ENCODE measurements at regions not wholly inside any gene's neighbourhood (a gene's known extent, or its start where the extent isn't known, plus 50 kb on each side); places are given as distances from the start of the nearest gene placed in this dataset.

- TF ChIP-seq, protein P1, sequence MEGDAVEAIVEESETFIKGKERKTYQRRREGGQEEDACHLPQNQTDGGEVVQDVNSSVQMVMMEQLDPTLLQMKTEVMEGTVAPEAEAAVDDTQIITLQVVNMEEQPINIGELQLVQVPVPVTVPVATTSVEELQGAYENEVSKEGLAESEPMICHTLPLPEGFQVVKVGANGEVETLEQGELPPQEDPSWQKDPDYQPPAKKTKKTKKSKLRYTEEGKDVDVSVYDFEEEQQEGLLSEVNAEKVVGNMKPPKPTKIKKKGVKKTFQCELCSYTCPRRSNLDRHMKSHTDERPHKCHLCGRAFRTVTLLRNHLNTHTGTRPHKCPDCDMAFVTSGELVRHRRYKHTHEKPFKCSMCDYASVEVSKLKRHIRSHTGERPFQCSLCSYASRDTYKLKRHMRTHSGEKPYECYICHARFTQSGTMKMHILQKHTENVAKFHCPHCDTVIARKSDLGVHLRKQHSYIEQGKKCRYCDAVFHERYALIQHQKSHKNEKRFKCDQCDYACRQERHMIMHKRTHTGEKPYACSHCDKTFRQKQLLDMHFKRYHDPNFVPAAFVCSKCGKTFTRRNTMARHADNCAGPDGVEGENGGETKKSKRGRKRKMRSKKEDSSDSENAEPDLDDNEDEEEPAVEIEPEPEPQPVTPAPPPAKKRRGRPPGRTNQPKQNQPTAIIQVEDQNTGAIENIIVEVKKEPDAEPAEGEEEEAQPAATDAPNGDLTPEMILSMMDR (IDR thresholded peaks at IDR 0.05; ENCODE audit: poor library complexity): no peak
- TF ChIP-seq EZH2 (IDR thresholded peaks at IDR 0.05; ENCODE audit: borderline replicate concordance) (no peak), EZH2phosphoT487 (IDR thresholded peaks at IDR 0.05; ENCODE audit: low read depth, severe bottlenecking, unreplicated experiment) (no peak)
Measured at GRCh38 chr9:109913461-109913810, 133.4 kb downstream of the PALM2AKAP2 start.

Measured in hepatocyte (in vitro differentiated cells).